DND-41 (cell line): ENCODE measurements at regions not wholly inside any gene's neighbourhood (a gene's known extent, or its start where the extent isn't known, plus 50 kb on each side); places are given as distances from the start of the nearest gene placed in this dataset.

Experiments
- ATAC-seq: fragments of 200-7000 bp; cut with Tn5 transposase; 3 replicates; pipeline ENCODE4 v1.9.1; 2021; ENCODE audit warnings: low read depth; ENCODE audit not compliant: insufficient read depth
- DNase-seq: peaks from one replicate; pipeline ENCODE4 v3.0.0-alpha.2; 2020
- H2AFZ ChIP-seq: 2 replicates; pipeline ENCODE4 v1.6.0; 2012; ENCODE audit warnings: low read depth, low read length
- H3K27ac ChIP-seq: 2 replicates; pipeline ENCODE4 v1.5.1; 2012; ENCODE audit warnings: low read length, inconsistent platforms
- H3K27me3 ChIP-seq: fragments of 200-600 bp; sonication (generic); 2 replicates; pipeline ENCODE4 v1.6.0; 2012; ENCODE audit warnings: low read length, mild to moderate bottlenecking, inconsistent platforms; ENCODE audit not compliant: insufficient read depth, poor library complexity
- H3K36me3 ChIP-seq: 2 replicates; pipeline ENCODE4 v1.5.1; 2012; ENCODE audit warnings: low read length, inconsistent platforms; ENCODE audit not compliant: insufficient read depth
- H3K4me1 ChIP-seq: 2 replicates; pipeline ENCODE4 v1.5.1; 2012; ENCODE audit warnings: mild to moderate bottlenecking, low read length; ENCODE audit not compliant: insufficient read depth
- H3K4me2 ChIP-seq: 2 replicates; pipeline ENCODE4 v1.6.0; 2012; ENCODE audit warnings: mild to moderate bottlenecking, moderate library complexity, low read length, inconsistent platforms; ENCODE audit not compliant: insufficient read depth
- H3K4me3 ChIP-seq, 2 experiments: fragments of 200-600 bp in 1 of 2; shearing (Covaris generic) in 1 of 2; 2 replicates each; pipeline ENCODE4 v1.5.1; 2012 to 2016; ENCODE audit warnings: inconsistent platforms in 2 of 2, low read length in 2 of 2, mild to moderate bottlenecking in 2 of 2, low read depth in 1 of 2, moderate library complexity in 1 of 2
- H3K79me2 ChIP-seq: 2 replicates; pipeline ENCODE4 v1.6.0; 2012; ENCODE audit warnings: low read length, inconsistent platforms; ENCODE audit not compliant: insufficient read depth
- H3K9ac ChIP-seq: 2 replicates; pipeline ENCODE4 v1.6.0; 2012; ENCODE audit warnings: low read depth, mild to moderate bottlenecking, inconsistent platforms, low read length, moderate library complexity
- H3K9me3 ChIP-seq: 2 replicates; pipeline ENCODE4 v1.5.1; 2012; ENCODE audit warnings: low read length, moderate library complexity, mild to moderate bottlenecking, inconsistent platforms; ENCODE audit not compliant: insufficient read depth, severe bottlenecking
- H4K20me1 ChIP-seq: 2 replicates; pipeline ENCODE4 v1.6.0; 2012; ENCODE audit warnings: low read length; ENCODE audit not compliant: insufficient read depth
- EZH2 ChIP-seq: IDR thresholded peaks from 3 replicates; pipeline ENCODE4 v1.6.1; 2012; ENCODE audit warnings: borderline replicate concordance, low read depth, mild to moderate bottlenecking, moderate library complexity, low read length, inconsistent platforms; ENCODE audit not compliant: severe bottlenecking
- TF ChIP-seq, protein P1 (sequence below): IDR thresholded peaks from 2 replicates; pipeline ENCODE4 v1.5.1; 2012; ENCODE audit warnings: borderline replicate concordance, low read length, moderate library complexity, mild to moderate bottlenecking; ENCODE audit not compliant: poor library complexity, severe bottlenecking; ENCODE audit errors: extremely low read depth

DNA sequence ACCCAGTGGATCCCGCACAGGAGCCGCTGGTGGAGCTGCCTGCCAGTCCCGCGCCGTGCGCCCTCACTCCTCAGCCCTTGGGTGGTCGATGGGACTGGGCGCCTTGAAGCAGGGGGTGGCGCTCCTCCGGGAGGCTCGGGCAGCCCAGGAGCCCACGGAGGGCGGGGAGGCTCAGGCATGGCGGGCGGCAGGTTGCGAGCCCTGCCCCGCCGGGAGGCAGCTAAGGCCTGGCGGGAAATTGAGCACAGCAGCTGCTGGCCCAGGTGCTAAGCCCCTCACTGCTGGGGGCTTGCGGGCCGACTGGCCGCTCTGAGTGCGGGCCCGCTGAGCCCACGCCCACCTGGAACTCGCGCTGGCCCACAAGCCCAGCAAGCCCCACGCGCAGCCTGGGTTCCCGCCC lies 127.1 kb upstream of the TMEM164 start:
- no peaks in the 10 kb centered on the region for H3K79me2 ChIP-seq
- H2AFZ ChIP-seq: no peak overlapping the region
- TF ChIP-seq EZH2: no peak
- TF ChIP-seq, protein P1, sequence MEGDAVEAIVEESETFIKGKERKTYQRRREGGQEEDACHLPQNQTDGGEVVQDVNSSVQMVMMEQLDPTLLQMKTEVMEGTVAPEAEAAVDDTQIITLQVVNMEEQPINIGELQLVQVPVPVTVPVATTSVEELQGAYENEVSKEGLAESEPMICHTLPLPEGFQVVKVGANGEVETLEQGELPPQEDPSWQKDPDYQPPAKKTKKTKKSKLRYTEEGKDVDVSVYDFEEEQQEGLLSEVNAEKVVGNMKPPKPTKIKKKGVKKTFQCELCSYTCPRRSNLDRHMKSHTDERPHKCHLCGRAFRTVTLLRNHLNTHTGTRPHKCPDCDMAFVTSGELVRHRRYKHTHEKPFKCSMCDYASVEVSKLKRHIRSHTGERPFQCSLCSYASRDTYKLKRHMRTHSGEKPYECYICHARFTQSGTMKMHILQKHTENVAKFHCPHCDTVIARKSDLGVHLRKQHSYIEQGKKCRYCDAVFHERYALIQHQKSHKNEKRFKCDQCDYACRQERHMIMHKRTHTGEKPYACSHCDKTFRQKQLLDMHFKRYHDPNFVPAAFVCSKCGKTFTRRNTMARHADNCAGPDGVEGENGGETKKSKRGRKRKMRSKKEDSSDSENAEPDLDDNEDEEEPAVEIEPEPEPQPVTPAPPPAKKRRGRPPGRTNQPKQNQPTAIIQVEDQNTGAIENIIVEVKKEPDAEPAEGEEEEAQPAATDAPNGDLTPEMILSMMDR: no peak
- no peak overlapping the region for H3K9ac ChIP-seq
- no peak for DNase-seq
- H3K4me2 ChIP-seq: no peak overlapping the region
- no peaks in the 10 kb centered on the region for H3K36me3 ChIP-seq
- H4K20me1 ChIP-seq: no peaks in the 10 kb centered on the region
- H3K27ac ChIP-seq: no peak overlapping the region
- no peak overlapping the region for H3K4me3 ChIP-seq
- ATAC-seq: no peak
- H3K9me3 ChIP-seq: no peaks in the 10 kb centered on the region
- no peaks in the 10 kb centered on the region for H3K27me3 ChIP-seq
- no peaks in the 10 kb centered on the region for H3K4me1 ChIP-seq

DNA sequence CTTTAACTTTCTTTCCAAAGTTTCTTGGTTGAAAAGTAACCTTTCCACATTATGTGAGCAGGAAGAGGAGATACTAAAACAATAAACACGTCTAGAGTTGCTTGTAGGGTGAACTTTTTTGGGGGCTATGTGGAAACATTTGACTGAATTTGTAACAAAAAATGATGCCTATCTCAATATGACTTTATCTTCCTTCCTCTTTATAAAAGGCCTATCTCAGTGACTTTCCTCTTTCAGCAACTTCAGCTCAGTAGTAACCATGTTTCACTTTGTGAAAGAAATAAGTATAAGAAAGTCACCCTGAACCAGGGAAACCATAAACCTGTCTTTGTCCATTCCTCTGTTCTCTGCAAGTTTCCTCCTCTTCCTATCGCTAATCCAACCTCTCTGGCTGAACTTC lies 124.7 kb upstream of the TMEM164 start:
- H4K20me1 ChIP-seq: no peaks in the 10 kb centered on the region
- DNase-seq (no peak), ATAC-seq (no peak)
- no peak overlapping the region for H3K9ac ChIP-seq
- H3K27ac ChIP-seq: no peak overlapping the region
- H3K4me1 ChIP-seq: no peaks in the 10 kb centered on the region
- H3K79me2 ChIP-seq: no peaks in the 10 kb centered on the region
- no peak overlapping the region for H2AFZ ChIP-seq
- no peak overlapping the region for H3K4me2 ChIP-seq
- H3K27me3 ChIP-seq: no peaks in the 10 kb centered on the region
- no peak overlapping the region for H3K4me3 ChIP-seq
- TF ChIP-seq EZH2: no peak
- TF ChIP-seq, protein P1: no peak
- no peaks in the 10 kb centered on the region for H3K9me3 ChIP-seq
- H3K36me3 ChIP-seq: no peaks in the 10 kb centered on the region

DNA sequence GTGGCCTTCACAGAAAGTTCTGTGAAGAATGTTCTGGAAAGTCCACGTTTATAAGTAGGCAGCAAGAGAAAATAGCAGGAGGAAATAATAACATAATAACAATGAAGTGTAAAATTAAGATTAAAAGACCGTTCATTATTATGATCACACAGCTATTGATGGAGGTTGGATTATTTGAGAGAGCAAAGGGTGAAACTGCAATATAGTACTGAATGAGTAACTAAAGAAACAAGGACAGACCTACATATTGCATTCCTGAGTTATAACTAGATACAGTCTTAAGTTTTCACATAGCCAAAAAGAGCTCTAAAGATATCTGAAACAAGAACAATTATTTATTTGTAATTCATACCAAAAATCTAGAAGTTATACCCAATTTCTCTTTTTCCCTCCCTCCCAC lies 122.9 kb upstream of the TMEM164 start:
- no peaks in the 10 kb centered on the region for H3K79me2 ChIP-seq
- H3K27me3 ChIP-seq: no peaks in the 10 kb centered on the region
- H3K9me3 ChIP-seq: no peaks in the 10 kb centered on the region
- no peaks in the 10 kb centered on the region for H4K20me1 ChIP-seq
- no peak overlapping the region for H3K27ac ChIP-seq
- H3K4me2 ChIP-seq: no peak overlapping the region
- H3K9ac ChIP-seq: no peak overlapping the region
- no peak overlapping the region for H3K4me3 ChIP-seq
- H2AFZ ChIP-seq: no peak overlapping the region
- TF ChIP-seq, protein P1: no peak
- ATAC-seq (no peak), DNase-seq (no peak)
- H3K36me3 ChIP-seq: no peaks in the 10 kb centered on the region
- no peaks in the 10 kb centered on the region for H3K4me1 ChIP-seq

DNA sequence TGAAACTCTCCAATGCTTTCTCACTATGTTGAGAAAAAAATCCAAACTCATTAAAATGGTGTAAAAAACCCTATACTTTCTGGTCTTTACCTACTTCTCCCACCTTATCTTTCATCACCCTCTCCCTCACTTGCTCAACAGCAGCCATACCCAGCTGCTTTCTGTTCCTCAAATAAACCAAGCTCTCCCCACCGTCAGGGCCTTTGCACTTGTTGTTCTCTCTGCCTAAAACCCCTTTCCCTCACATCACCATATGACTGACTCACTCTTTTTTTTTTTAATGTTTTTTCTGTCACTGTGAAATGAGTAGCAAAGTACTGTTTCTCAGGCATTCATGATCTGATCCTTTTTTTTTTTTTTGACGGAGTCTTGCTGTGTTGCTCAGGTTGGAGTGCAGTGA lies 122.3 kb upstream of the TMEM164 start:
- Histone ChIP-seq H3K79me2 (no peaks in the 10 kb centered on the region), H4K20me1 (no peaks in the 10 kb centered on the region), H3K9ac (no peak overlapping the region), H2AFZ (no peak overlapping the region), H3K4me1 (no peaks in the 10 kb centered on the region), H3K4me3 (no peak overlapping the region), H3K36me3 (no peaks in the 10 kb centered on the region), H3K27me3 (no peaks in the 10 kb centered on the region), H3K27ac (no peak overlapping the region), H3K9me3 (no peaks in the 10 kb centered on the region), H3K4me2 (no peak overlapping the region)
- ATAC-seq (no peak), DNase-seq (no peak)
- TF ChIP-seq EZH2: no peak
- TF ChIP-seq, protein P1: no peak
